ENCODE measurements at regions not wholly inside any gene's neighbourhood (a gene's known extent, or its start where the extent isn't known, plus 50 kb on each side); places are given as distances from the start of the nearest gene placed in this dataset.

GRCh38 chr12:81974762-81975161 is 215.6 kb upstream of the PPFIA2 start:
- TF ChIP-seq CTCF (IDR thresholded peaks at IDR 0.05) (no peak), POLR2A (IDR thresholded peaks at IDR 0.05) (no peak)
- no peak overlapping the region for H3K27ac ChIP-seq
- H3K4me1 ChIP-seq (replicated peaks in 1 of 2): no peaks in the 10 kb centered on the region
- H3K4me3 ChIP-seq: no peak overlapping the region
- intact Hi-C loops (cut with DNase I): no loop called here
- no peaks in the 10 kb centered on the region for H3K36me3 ChIP-seq (replicated peaks in 1 of 2)
- H3K9me3 ChIP-seq (replicated peaks in 1 of 3): no peaks in the 10 kb centered on the region
- DNase-seq: no peak
- H3K27me3 ChIP-seq: no peaks in the 10 kb centered on the region

- Histone ChIP-seq H3K9me3 (replicated peaks in 1 of 3) (no peaks in the 10 kb centered on the region), H3K27ac (no peak overlapping the region), H3K4me3 (no peak overlapping the region), H3K27me3 (no peaks in the 10 kb centered on the region), H3K36me3 (replicated peaks in 1 of 2) (no peaks in the 10 kb centered on the region), H3K4me1 (replicated peaks in 1 of 2) (no peaks in the 10 kb centered on the region)
- no peak for DNase-seq
- no peak for TF ChIP-seq POLR2A (IDR thresholded peaks at IDR 0.05)
- no peak for TF ChIP-seq CTCF (IDR thresholded peaks at IDR 0.05)
- intact Hi-C loops (cut with DNase I): no loop called here
- WGBS, 4 donors: 60 to 77% (median 75%) methylated on average over 5 of the region's 5 CpGs
Observed at GRCh38 chr12:81968421-81968820, 209.3 kb upstream of the PPFIA2 start.

- no peaks in the 10 kb centered on the region for H3K4me1 ChIP-seq (replicated peaks in 1 of 2)
- no peaks in the 10 kb centered on the region for H3K27me3 ChIP-seq
- intact Hi-C loops (cut with DNase I): no loop called here
- H3K27ac ChIP-seq: no peak overlapping the region
- H3K4me3 ChIP-seq: no peak overlapping the region
- no peak for TF ChIP-seq POLR2A (IDR thresholded peaks at IDR 0.05)
- no peak for TF ChIP-seq CTCF (IDR thresholded peaks at IDR 0.05)
- 49 to 64% (median 56%) methylated on average over 1 of the region's 1 CpG for WGBS, 4 donors
- no peaks in the 10 kb centered on the region for H3K36me3 ChIP-seq (replicated peaks in 1 of 2)
- no peak for DNase-seq
- no peaks in the 10 kb centered on the region for H3K9me3 ChIP-seq (replicated peaks in 1 of 3)
Observed at GRCh38 chr12:81963636-81964035, 204.5 kb upstream of the PPFIA2 start.

- intact Hi-C loops (cut with DNase I): no loop called here
- H3K36me3 ChIP-seq (replicated peaks in 1 of 2): no peaks in the 10 kb centered on the region
- 87 to 89% (median 88%) methylated on average over 7 of the region's 7 CpGs for WGBS, 4 donors
- no peaks in the 10 kb centered on the region for H3K27me3 ChIP-seq
- DNase-seq: no peak
- H3K9me3 ChIP-seq (replicated peaks in 1 of 3): no peaks in the 10 kb centered on the region
- H3K27ac ChIP-seq: no peak overlapping the region
- no peak overlapping the region for H3K4me3 ChIP-seq
- H3K4me1 ChIP-seq (replicated peaks in 1 of 2): no peaks in the 10 kb centered on the region
- no peak for TF ChIP-seq CTCF (IDR thresholded peaks at IDR 0.05)
- TF ChIP-seq POLR2A (IDR thresholded peaks at IDR 0.05): no peak
Observed at GRCh38 chr12:81963026-81963425, 203.9 kb upstream of the PPFIA2 start.

Data from adrenal gland (tissue), 9 donors.